GM12878 (cell line): ENCODE measurements at regions not wholly inside any gene's neighbourhood (a gene's known extent, or its start where the extent isn't known, plus 50 kb on each side); places are given as distances from the start of the nearest gene placed in this dataset.

Experiments used
- ATAC-seq: fragments of 200-7000 bp; cut with Tn5 transposase; 3 replicates; pipeline ENCODE4 v1.9.1; 2020; ENCODE audit warnings: mild to moderate bottlenecking, moderate library complexity
- BruUV-seq: library from RNA; stranded (reverse); fragments of 400-500 nt; replicated peaks from 2 replicates; lab custom pipeline; 2021; lab: Mats Ljungman, UMichigan
- CTCF ChIA-PET: fragments of 300-600 bp; sonication (Branson Sonifier 250); formaldehyde crosslinking; extraction: SDS; loops from one replicate; lab custom pipeline; 2021; ENCODE audit warnings: inconsistent platforms; lab: Yijun Ruan, JAX
- POLR2A ChIA-PET: fragments of 350-600 bp; formaldehyde crosslinking; extraction: SDS; loops from one replicate; lab custom pipeline; 2021; ENCODE audit warnings: inconsistent platforms; lab: Charles Lee
- RAD21 ChIA-PET: fragments of 300-600 bp; sonication (Branson Sonifier 250); formaldehyde crosslinking; loops from one replicate; lab custom pipeline; 2023; ENCODE audit warnings: antibody characterized with exemption; ENCODE audit not compliant: unreplicated experiment; lab: Charles Lee
- SMC1A ChIA-PET: fragments of 300-600 bp; sonication (Branson Sonifier 250); formaldehyde crosslinking; loops from one replicate; lab custom pipeline; 2023; ENCODE audit not compliant: unreplicated experiment, uncharacterized antibody; lab: Charles Lee
- DNase-seq: peaks from one replicate; pipeline ENCODE4 v3.0.0-alpha.2; 2011; ENCODE audit warnings: low read depth, low spot score
- FAIRE-seq: peaks from 3 replicates; lab custom pipeline; 2011; peaks lifted over from hg19 to GRCh38; lab: Jason Lieb, UNC
- H2AFZ ChIP-seq: 2 replicates; pipeline ENCODE4 v1.6.0; 2011; ENCODE audit warnings: low read depth, low read length, control low read depth; ENCODE audit not compliant: control insufficient read depth
- H3K27ac ChIP-seq: 2 replicates; pipeline ENCODE4 v1.5.1; 2011; ENCODE audit warnings: control low read depth; ENCODE audit not compliant: control insufficient read depth, insufficient read depth
- H3K27me3 ChIP-seq, 2 experiments: replicated peaks in 1 of 2; 2 replicates each; pipeline versions ENCODE4 v1.6.0 to v1.6.1; 2011; ENCODE audit warnings: low read length in 1 of 2; ENCODE audit not compliant: control insufficient read depth in 2 of 2, insufficient read depth in 2 of 2
- H3K36me3 ChIP-seq, 2 experiments: 2 replicates each; pipeline ENCODE4 v1.5.1; 2011; ENCODE audit warnings: low read length in 1 of 2; ENCODE audit not compliant: control insufficient read depth in 2 of 2, insufficient read depth in 2 of 2
- H3K4me1 ChIP-seq: 2 replicates; pipeline ENCODE4 v1.6.1; 2011; ENCODE audit warnings: mild to moderate bottlenecking, low read length, moderate library complexity, mixed read lengths; ENCODE audit not compliant: control insufficient read depth, insufficient read depth
- H3K4me2 ChIP-seq: 2 replicates; pipeline ENCODE4 v1.6.0; 2011; ENCODE audit warnings: control low read depth; ENCODE audit not compliant: control insufficient read depth, insufficient read depth
- H3K4me3 ChIP-seq: fragments of 200-600 bp; sonication (generic); 2 replicates; pipeline ENCODE4 v1.5.1; 2016
- H3K79me2 ChIP-seq: 2 replicates; pipeline ENCODE4 v1.6.0; 2011; ENCODE audit warnings: low read length; ENCODE audit not compliant: control insufficient read depth, insufficient read depth
- H3K9ac ChIP-seq: 2 replicates; pipeline ENCODE4 v1.8.0; 2011; ENCODE audit warnings: low read length, control low read depth, mixed read lengths; ENCODE audit not compliant: control insufficient read depth, insufficient read depth
- H3K9me3 ChIP-seq: replicated peaks from 3 replicates; pipeline ENCODE4 v1.5.1; 2011; ENCODE audit warnings: mild to moderate bottlenecking, low read length; ENCODE audit not compliant: control insufficient read depth, insufficient read depth
- H4K20me1 ChIP-seq: 2 replicates; pipeline ENCODE4 v1.6.0; 2011; ENCODE audit not compliant: control insufficient read depth, insufficient read depth
- BMI1 ChIP-seq: fragments of 450-650 bp; IDR thresholded peaks from 2 replicates; pipeline ENCODE4 v1.6.1; 2016; ENCODE audit warnings: mild to moderate bottlenecking, moderate library complexity, borderline replicate concordance
- FOXK2 ChIP-seq: fragments of 450-650 bp; IDR thresholded peaks from 2 replicates; pipeline ENCODE4 v1.6.1; 2017; ENCODE audit warnings: mild to moderate bottlenecking, moderate library complexity
- JUNB ChIP-seq: IDR thresholded peaks from 2 replicates; pipeline ENCODE4 v1.6.1; 2016; ENCODE audit warnings: antibody characterized with exemption, mild to moderate bottlenecking
- MTA2 ChIP-seq: fragments of 450-650 bp; IDR thresholded peaks from 2 replicates; pipeline ENCODE4 v1.6.1; 2016; ENCODE audit warnings: low read depth, mild to moderate bottlenecking, moderate library complexity
- NFXL1 ChIP-seq: fragments of 450-650 bp; IDR thresholded peaks from 2 replicates; pipeline ENCODE4 v1.6.1; 2017; ENCODE audit warnings: antibody characterized with exemption, mild to moderate bottlenecking, borderline replicate concordance
- PML ChIP-seq: IDR thresholded peaks from 2 replicates; pipeline ENCODE4 v1.6.1; 2012; ENCODE audit warnings: low read length, inconsistent platforms
- POLR2A ChIP-seq: IDR thresholded peaks from 2 replicates; pipeline ENCODE4 v1.6.1; 2011; ENCODE audit warnings: low read depth, mild to moderate bottlenecking, low read length
- STAT1 ChIP-seq: fragments of 450-650 bp; conservative IDR thresholded peaks from 2 replicates; pipeline ENCODE4 v1.6.1; 2014; ENCODE audit warnings: antibody characterized with exemption, mild to moderate bottlenecking
- ZNF274 ChIP-seq: IDR thresholded peaks from one replicate; pipeline ENCODE4 v1.8.0; 2011; ENCODE audit not compliant: insufficient read length, insufficient read depth
- ZNF384 ChIP-seq: IDR thresholded peaks from 2 replicates; pipeline ENCODE4 v1.6.1; 2012; ENCODE audit warnings: low read depth, mild to moderate bottlenecking, low read length, improper control_type of control experiment, borderline replicate concordance
- WGBS: methylation state at CpG from one replicate; pipeline ENCODE4 v1.1.6; 2016; ENCODE audit warnings: low lambda C conversion rate; ENCODE audit not compliant: insufficient replicate concordance, insufficient coverage; ENCODE audit errors: missing lambda C conversion rate; 5-methylcytosine and 5-hydroxymethylcytosine counted together
- in situ Hi-C: fragments of 300-500 bp; cut with MboI; formaldehyde crosslinking; loops from 9 replicates; pipeline ENCODE4 v1.14.3; 2018; ENCODE audit warnings: mixed read lengths
- intact Hi-C: fragments of 100-400 bp; cut with micrococcal nuclease; formaldehyde crosslinking; loops from one replicate; pipeline ENCODE4 v1.14.2; 2022; ENCODE audit not compliant: unreplicated experiment
- TF ChIP-seq, protein P1 (sequence below): fragments of 450-650 bp; conservative IDR thresholded peaks from 2 replicates; pipeline ENCODE4 v1.6.1; 2017; ENCODE audit warnings: mild to moderate bottlenecking, moderate library complexity
- TF ChIP-seq, protein P2 (sequence below): IDR thresholded peaks from 2 replicates; pipeline ENCODE4 v1.6.1; 2011; ENCODE audit warnings: borderline replicate concordance, low read depth, mild to moderate bottlenecking, moderate library complexity, low read length; ENCODE audit not compliant: insufficient read depth, poor library complexity, severe bottlenecking
- TF ChIP-seq, protein P3 (sequence below): fragments of 450-650 bp; IDR thresholded peaks from 2 replicates; pipeline ENCODE4 v1.6.1; 2016; ENCODE audit warnings: mild to moderate bottlenecking

DNA sequence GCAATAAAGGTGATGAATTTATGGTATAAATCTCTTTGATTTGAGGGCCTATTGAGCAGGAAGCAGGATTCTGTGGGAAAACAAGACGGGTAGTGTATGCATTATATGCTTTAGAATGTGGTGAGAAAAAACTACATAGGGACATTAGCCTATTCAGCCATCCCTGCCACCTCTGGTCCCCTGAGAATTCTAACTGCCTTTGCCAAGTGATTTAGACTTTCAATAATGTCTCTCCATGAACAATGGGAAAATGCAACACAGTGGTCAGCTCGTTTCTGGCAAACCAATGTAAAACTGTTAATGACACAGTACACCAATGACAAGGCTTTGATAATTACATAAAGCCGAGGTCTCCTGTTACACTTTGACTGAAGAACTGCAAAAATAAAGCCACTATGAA is 314.7 kb upstream of the CNTN4 start:
- FAIRE-seq (no peak), DNase-seq (no peak), ATAC-seq (no peak)
- Histone ChIP-seq H2AFZ (no peak overlapping the region), H3K27me3 (no peaks in the 10 kb centered on the region), H3K9ac (no peak overlapping the region), H3K79me2 (no peaks in the 10 kb centered on the region), H4K20me1 (no peaks in the 10 kb centered on the region), H3K4me1 (no peaks in the 10 kb centered on the region), H3K4me3 (no peak overlapping the region), H3K9me3 (no peaks in the 10 kb centered on the region), H3K27ac (no peak overlapping the region), H3K36me3 (no peaks in the 10 kb centered on the region), H3K4me2 (no peak overlapping the region)
- no peak for TF ChIP-seq ZNF274
- TF ChIP-seq JUNB = no peak
- TF ChIP-seq MTA2 = no peak
- TF ChIP-seq BMI1 = no peak
- TF ChIP-seq FOXK2 = no peak
- TF ChIP-seq, protein P1, sequence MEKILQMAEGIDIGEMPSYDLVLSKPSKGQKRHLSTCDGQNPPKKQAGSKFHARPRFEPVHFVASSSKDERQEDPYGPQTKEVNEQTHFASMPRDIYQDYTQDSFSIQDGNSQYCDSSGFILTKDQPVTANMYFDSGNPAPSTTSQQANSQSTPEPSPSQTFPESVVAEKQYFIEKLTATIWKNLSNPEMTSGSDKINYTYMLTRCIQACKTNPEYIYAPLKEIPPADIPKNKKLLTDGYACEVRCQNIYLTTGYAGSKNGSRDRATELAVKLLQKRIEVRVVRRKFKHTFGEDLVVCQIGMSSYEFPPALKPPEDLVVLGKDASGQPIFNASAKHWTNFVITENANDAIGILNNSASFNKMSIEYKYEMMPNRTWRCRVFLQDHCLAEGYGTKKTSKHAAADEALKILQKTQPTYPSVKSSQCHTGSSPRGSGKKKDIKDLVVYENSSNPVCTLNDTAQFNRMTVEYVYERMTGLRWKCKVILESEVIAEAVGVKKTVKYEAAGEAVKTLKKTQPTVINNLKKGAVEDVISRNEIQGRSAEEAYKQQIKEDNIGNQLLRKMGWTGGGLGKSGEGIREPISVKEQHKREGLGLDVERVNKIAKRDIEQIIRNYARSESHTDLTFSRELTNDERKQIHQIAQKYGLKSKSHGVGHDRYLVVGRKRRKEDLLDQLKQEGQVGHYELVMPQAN = no peak
- no peak for TF ChIP-seq NFXL1
- TF ChIP-seq, protein P2, sequence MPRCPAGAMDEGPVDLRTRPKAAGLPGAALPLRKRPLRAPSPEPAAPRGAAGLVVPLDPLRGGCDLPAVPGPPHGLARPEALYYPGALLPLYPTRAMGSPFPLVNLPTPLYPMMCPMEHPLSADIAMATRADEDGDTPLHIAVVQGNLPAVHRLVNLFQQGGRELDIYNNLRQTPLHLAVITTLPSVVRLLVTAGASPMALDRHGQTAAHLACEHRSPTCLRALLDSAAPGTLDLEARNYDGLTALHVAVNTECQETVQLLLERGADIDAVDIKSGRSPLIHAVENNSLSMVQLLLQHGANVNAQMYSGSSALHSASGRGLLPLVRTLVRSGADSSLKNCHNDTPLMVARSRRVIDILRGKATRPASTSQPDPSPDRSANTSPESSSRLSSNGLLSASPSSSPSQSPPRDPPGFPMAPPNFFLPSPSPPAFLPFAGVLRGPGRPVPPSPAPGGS = no peak
- TF ChIP-seq ZNF384 = no peak
- TF ChIP-seq, protein P3, sequence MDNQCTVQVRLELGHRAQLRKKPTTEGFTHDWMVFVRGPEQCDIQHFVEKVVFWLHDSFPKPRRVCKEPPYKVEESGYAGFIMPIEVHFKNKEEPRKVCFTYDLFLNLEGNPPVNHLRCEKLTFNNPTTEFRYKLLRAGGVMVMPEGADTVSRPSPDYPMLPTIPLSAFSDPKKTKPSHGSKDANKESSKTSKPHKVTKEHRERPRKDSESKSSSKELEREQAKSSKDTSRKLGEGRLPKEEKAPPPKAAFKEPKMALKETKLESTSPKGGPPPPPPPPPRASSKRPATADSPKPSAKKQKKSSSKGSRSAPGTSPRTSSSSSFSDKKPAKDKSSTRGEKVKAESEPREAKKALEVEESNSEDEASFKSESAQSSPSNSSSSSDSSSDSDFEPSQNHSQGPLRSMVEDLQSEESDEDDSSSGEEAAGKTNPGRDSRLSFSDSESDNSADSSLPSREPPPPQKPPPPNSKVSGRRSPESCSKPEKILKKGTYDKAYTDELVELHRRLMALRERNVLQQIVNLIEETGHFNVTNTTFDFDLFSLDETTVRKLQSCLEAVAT = no peak
- no peak for TF ChIP-seq STAT1
- TF ChIP-seq PML = no peak
- no peak for TF ChIP-seq POLR2A
- WGBS = 2% methylated on average over 3 of the region's 3 CpGs
- ChIA-PET SMC1A (no interaction called here), POLR2A (no interaction called here), CTCF (no interaction called here), RAD21 (no interaction called here)
- intact Hi-C loops (no loop called here), in situ Hi-C loops (no loop called here)
- BruUV-seq = no TSS peak
